ENCODE measurements at regions not wholly inside any gene's neighbourhood (a gene's known extent, or its start where the extent isn't known, plus 50 kb on each side); places are given as distances from the start of the nearest gene placed in this dataset.

- Histone ChIP-seq H3K4me1 (ENCODE audit: insufficient read depth, low read length, poor library complexity, severe bottlenecking) (no peaks in the 10 kb centered on the region), H3K9me2 (ENCODE audit: insufficient read depth, low read length) (no peaks in the 10 kb centered on the region), H3K4me2 (ENCODE audit: low read length) (no peak overlapping the region), H3K9me3 (ENCODE audit: low read length) (no peaks in the 10 kb centered on the region), H3K4me3 (ENCODE audit: low read depth, low read length, poor library complexity, severe bottlenecking) (no peak overlapping the region), H4K20me1 (ENCODE audit: insufficient read depth, low read length) (no peaks in the 10 kb centered on the region), H2AFZ (ENCODE audit: low read length) (no peak overlapping the region), H3K27ac (ENCODE audit: low read depth, low read length, poor library complexity, severe bottlenecking) (no peak overlapping the region), H3K36me3 (ENCODE audit: insufficient read depth, low read length) (no peaks in the 10 kb centered on the region), H3K79me2 (ENCODE audit: insufficient read depth, low read depth, low read length) (no peaks in the 10 kb centered on the region)
- ChIA-PET CTCF (ENCODE audit: unreplicated experiment) (no interaction called here), POLR2A (no interaction called here)
- intact Hi-C loops (cut with micrococcal nuclease; ENCODE audit: unreplicated experiment), result no loop called here
- BruUV-seq (replicated peaks), result no TSS peak
- TF ChIP-seq CTCF (conservative IDR thresholded peaks at IDR 0.05; ENCODE audit: low read length) (no peak), EZH2phosphoT487 (IDR thresholded peaks at IDR 0.05; ENCODE audit: borderline replicate concordance, low read depth, low read length) (no peak)
- DNase-seq (ENCODE audit: low spot score), result no peak
Measured at GRCh38 chr11:121931121-121931520, 184.9 kb downstream of the BLID start.

DNA sequence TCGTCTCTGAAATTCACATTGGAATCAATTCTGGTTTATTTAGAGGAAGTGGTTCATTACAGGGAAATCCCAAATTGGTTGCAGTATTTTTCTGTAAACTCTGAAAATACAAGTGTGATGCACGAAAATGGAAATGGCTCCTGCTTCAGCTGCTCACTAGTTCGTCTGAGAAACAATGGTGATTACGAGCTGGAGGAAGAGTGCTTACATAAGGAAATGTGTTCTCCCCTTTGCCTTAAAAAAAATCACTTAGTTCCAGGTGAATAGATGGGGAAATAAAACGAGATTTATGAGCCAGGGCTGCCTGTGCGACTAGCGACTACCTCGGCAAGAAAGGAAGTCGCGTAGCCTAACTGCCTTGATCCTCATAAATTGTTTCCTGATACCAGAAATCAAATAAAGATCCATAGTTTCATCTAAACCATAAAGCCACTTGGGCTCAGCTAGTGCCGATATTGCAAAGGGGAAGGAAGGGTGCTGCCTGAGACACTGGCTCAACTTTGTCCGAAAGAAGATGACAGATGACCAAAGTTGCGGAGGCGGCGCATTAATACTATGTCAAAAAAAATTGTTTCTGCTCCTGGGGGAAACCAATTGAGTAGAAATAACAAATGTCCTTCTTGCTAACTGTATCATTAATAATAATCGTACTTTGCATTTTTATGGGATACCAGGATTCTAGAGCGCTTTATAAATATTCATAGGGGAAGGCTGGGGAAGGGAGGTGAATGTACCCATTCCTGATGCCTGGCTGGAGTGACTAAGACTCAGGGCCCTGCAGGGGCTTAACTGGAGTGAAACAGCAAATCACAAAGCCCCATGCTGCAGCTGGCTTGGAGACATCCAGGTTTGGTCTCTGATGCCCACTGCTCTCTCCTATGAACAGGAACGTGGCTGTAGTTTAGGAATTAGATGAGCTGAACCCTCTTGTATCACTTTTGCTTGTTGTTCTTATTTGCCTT is 185.7 kb downstream of the BLID start:
- DNase-seq (ENCODE audit: low spot score), result no peak
- Histone ChIP-seq H3K4me1 (ENCODE audit: insufficient read depth, low read length, poor library complexity, severe bottlenecking) (no peaks in the 10 kb centered on the region), H3K4me2 (ENCODE audit: low read length) (no peak overlapping the region), H4K20me1 (ENCODE audit: insufficient read depth, low read length) (no peaks in the 10 kb centered on the region), H3K27ac (ENCODE audit: low read depth, low read length, poor library complexity, severe bottlenecking) (no peak overlapping the region), H3K79me2 (ENCODE audit: insufficient read depth, low read depth, low read length) (no peaks in the 10 kb centered on the region), H3K36me3 (ENCODE audit: insufficient read depth, low read length) (no peaks in the 10 kb centered on the region), H3K9me2 (ENCODE audit: insufficient read depth, low read length) (no peaks in the 10 kb centered on the region), H2AFZ (ENCODE audit: low read length) (no peak overlapping the region), H3K4me3 (ENCODE audit: low read depth, low read length, poor library complexity, severe bottlenecking) (no peak overlapping the region), H3K9me3 (ENCODE audit: low read length) (no peaks in the 10 kb centered on the region)
- intact Hi-C loops (cut with micrococcal nuclease; ENCODE audit: unreplicated experiment), result no loop called here
- TF ChIP-seq EZH2phosphoT487 (IDR thresholded peaks at IDR 0.05; ENCODE audit: borderline replicate concordance, low read depth, low read length) (no peak), CTCF (conservative IDR thresholded peaks at IDR 0.05; ENCODE audit: low read length) (no peak)
- no TSS peak for BruUV-seq (replicated peaks)
- ChIA-PET POLR2A (no interaction called here), CTCF (ENCODE audit: unreplicated experiment) (no interaction called here)

- Histone ChIP-seq H3K9me2 (ENCODE audit: insufficient read depth, low read length) (no peaks in the 10 kb centered on the region), H3K36me3 (ENCODE audit: insufficient read depth, low read length) (no peaks in the 10 kb centered on the region), H2AFZ (ENCODE audit: low read length) (no peak overlapping the region), H3K9me3 (ENCODE audit: low read length) (no peaks in the 10 kb centered on the region), H3K27ac (ENCODE audit: low read depth, low read length, poor library complexity, severe bottlenecking) (no peak overlapping the region), H3K4me2 (ENCODE audit: low read length) (no peak overlapping the region), H4K20me1 (ENCODE audit: insufficient read depth, low read length) (no peaks in the 10 kb centered on the region), H3K79me2 (ENCODE audit: insufficient read depth, low read depth, low read length) (no peaks in the 10 kb centered on the region), H3K4me3 (ENCODE audit: low read depth, low read length, poor library complexity, severe bottlenecking) (no peak overlapping the region), H3K4me1 (ENCODE audit: insufficient read depth, low read length, poor library complexity, severe bottlenecking) (no peaks in the 10 kb centered on the region)
- intact Hi-C loops (cut with micrococcal nuclease; ENCODE audit: unreplicated experiment), result no loop called here
- TF ChIP-seq EZH2phosphoT487 (IDR thresholded peaks at IDR 0.05; ENCODE audit: borderline replicate concordance, low read depth, low read length) (no peak), CTCF (conservative IDR thresholded peaks at IDR 0.05; ENCODE audit: low read length) (no peak)
- ChIA-PET CTCF (ENCODE audit: unreplicated experiment) (no interaction called here), POLR2A (no interaction called here)
- BruUV-seq (replicated peaks), result no TSS peak
- DNase-seq (ENCODE audit: low spot score), result no peak
Measured at GRCh38 chr11:121929581-121929980, 186.4 kb downstream of the BLID start.
